Sciatic nerve (tissue), 2 donors: ENCODE measurements at regions not wholly inside any gene's neighbourhood (a gene's known extent, or its start where the extent isn't known, plus 50 kb on each side); places are given as distances from the start of the nearest gene placed in this dataset.
"Not testable (repeated sequence)": the region's sequence is repeated elsewhere in the genome, so short reads cannot be mapped to it uniquely, and the experiment has no call there.

Experiments
- ATAC-seq: fragments of 200-7000 bp; cut with Tn5 transposase; one replicate; pipeline ENCODE4 v1.9.1; 2020; ENCODE audit warnings: mild to moderate bottlenecking, moderate library complexity
- DNase-seq: peaks from one replicate; pipeline ENCODE4 v3.0.0-alpha.2; 2020; ENCODE audit warnings: low spot score
- intact Hi-C: fragments of 100-400 bp; cut with DNase I; formaldehyde crosslinking; loops from one replicate; pipeline ENCODE4 v1.14.2; 2022
- donor health status: DM: no; HTN: no; CAD: no.
- donor health status: DM: no; HTN: no; CAD: no.

- DNase-seq (no peak), ATAC-seq (no peak)
- intact Hi-C loops, result no loop called here
Measured at GRCh38 chr3:152646004-152646403, 188.9 kb upstream of the P2RY1 start.

- ATAC-seq, result peak; percentile 87
- intact Hi-C loops, result no loop called here
- no peak for DNase-seq
Measured at GRCh38 chr3:152650177-152650576, 184.8 kb upstream of the P2RY1 start.

GRCh38 chr3:152650923-152651322, 184.0 kb upstream of the P2RY1 start:
- intact Hi-C loops, DNase-seq: not testable (repeated sequence)
- ATAC-seq, result peak; percentile 57

- DNase-seq, result no peak
- intact Hi-C loops, result loop anchor here (5.0 kb wide), 1 partner anchor 144 kb away; no protein-coding TSS in a partner anchor
- no peak for ATAC-seq
Measured at GRCh38 chr3:152656214-152656971, 178.5 kb upstream of the P2RY1 start.

- intact Hi-C loops, result loop anchor here (5.0 kb wide), 1 partner anchor 145 kb away; no protein-coding TSS in a partner anchor
- ATAC-seq, result no peak
- no peak for DNase-seq
Measured at GRCh38 chr3:152656972-152657355, 178.0 kb upstream of the P2RY1 start.

- ATAC-seq (no peak), DNase-seq (no peak)
- intact Hi-C loops, result loop anchor here (5.0 kb wide), 1 partner anchor 147 kb away; no protein-coding TSS in a partner anchor
Measured at GRCh38 chr3:152658977-152659720, 175.8 kb upstream of the P2RY1 start.

- no peak for DNase-seq
- intact Hi-C loops, result no loop called here
- no peak for ATAC-seq
Measured at GRCh38 chr3:152662157-152662556, 172.8 kb upstream of the P2RY1 start.

- DNase-seq (no peak), ATAC-seq (no peak)
- intact Hi-C loops, result no loop called here
Measured at GRCh38 chr3:152664766-152665165, 170.2 kb upstream of the P2RY1 start.

- intact Hi-C loops, result no loop called here
- ATAC-seq, result no peak
- DNase-seq, result no peak
Measured at GRCh38 chr3:152667267-152667666, 167.7 kb upstream of the P2RY1 start.

GRCh38 chr3:152669560-152669959, 165.4 kb upstream of the P2RY1 start:
- intact Hi-C loops, result no loop called here
- DNase-seq (no peak), ATAC-seq (no peak)

- intact Hi-C loops, result no loop called here
- no peak for DNase-seq
- ATAC-seq, result peak; percentile 10
Measured at GRCh38 chr3:152671446-152672319, 163.2 kb upstream of the P2RY1 start.

GRCh38 chr3:152672320-152672649, 162.6 kb upstream of the P2RY1 start:
- intact Hi-C loops, result no loop called here
- DNase-seq, result no peak
- ATAC-seq, result peak; percentile 28

- ATAC-seq (no peak), DNase-seq (no peak)
- intact Hi-C loops, result no loop called here
Measured at GRCh38 chr3:152676810-152677379, 158.0 kb upstream of the P2RY1 start.

GRCh38 chr3:152677491-152677890, 157.4 kb upstream of the P2RY1 start:
- intact Hi-C loops, result no loop called here
- DNase-seq (no peak), ATAC-seq (no peak)

GRCh38 chr3:152682477-152682876, 152.5 kb upstream of the P2RY1 start:
- ATAC-seq, result no peak
- intact Hi-C loops, result no loop called here

GRCh38 chr3:152683521-152683999, 151.4 kb upstream of the P2RY1 start:
- no peak for DNase-seq
- intact Hi-C loops, result no loop called here
- ATAC-seq, result no peak

More at GRCh38 chr3:152682477-152682876, 152.5 kb upstream of the P2RY1 start:
- no peak for DNase-seq

GRCh38 chr3:152684279-152684678, 150.7 kb upstream of the P2RY1 start:
- intact Hi-C loops, result no loop called here
- ATAC-seq (no peak), DNase-seq (no peak)

- DNase-seq, result no peak
- intact Hi-C loops, result no loop called here
- no peak for ATAC-seq
Measured at GRCh38 chr3:152688313-152688712, 146.6 kb upstream of the P2RY1 start.

GRCh38 chr3:152692326-152692725, 142.6 kb upstream of the P2RY1 start:
- ATAC-seq, intact Hi-C loops, DNase-seq: not testable (repeated sequence)
